SIG-M5 treated with dmso at 0.1 percent for 504 hours (cell line): ENCODE measurements at regions not wholly inside any gene's neighbourhood (a gene's known extent, or its start where the extent isn't known, plus 50 kb on each side); places are given as distances from the start of the nearest gene placed in this dataset.
"Not testable (repeated sequence)": the region's sequence is repeated elsewhere in the genome, so short reads cannot be mapped to it uniquely, and the experiment has no call there.

Experiments
- DNase-seq: peaks from one replicate; lab custom pipeline; 2025; ENCODE audit not compliant: unreplicated experiment; lab: John Stamatoyannopoulos, UW

DNA sequence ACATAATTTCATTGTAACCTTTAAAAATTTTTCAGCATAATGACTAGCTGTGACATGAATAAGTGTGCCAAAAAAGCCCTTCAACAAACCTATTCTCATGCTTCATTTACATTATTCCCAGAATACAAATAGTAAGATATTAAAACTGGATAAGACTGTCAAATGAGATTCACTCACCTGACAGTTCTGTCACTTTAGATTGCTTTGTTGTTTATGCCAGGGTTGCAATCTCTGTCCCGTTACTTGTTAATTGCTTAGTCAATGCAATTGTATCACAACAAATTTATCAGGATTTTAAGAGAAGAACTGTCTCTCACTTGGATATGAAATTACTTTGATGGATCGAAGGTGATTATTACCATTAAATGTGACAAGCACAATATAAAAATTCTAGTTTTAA is 616.0 kb upstream of the IGFBP7 start:
- DNase-seq, result no peak

DNA sequence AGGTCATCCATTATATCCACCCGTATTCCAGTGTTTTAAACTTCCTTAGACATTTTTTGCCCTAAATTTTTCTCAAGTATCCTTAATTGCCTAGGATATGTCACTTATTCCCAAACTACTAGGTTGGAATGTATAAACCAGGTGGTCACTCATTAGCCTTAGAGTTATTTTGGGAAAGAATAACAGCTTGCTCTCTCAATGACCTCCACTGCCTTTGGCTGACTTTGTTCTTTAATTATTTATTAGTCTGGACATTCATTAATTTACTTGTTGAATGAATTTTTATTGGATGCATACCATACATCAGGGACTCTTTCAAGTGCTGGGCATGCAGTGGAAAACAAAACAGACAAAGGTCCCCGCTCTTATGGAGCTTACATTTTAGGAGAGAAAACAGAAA is 609.3 kb upstream of the IGFBP7 start:
- DNase-seq, result no peak

DNA sequence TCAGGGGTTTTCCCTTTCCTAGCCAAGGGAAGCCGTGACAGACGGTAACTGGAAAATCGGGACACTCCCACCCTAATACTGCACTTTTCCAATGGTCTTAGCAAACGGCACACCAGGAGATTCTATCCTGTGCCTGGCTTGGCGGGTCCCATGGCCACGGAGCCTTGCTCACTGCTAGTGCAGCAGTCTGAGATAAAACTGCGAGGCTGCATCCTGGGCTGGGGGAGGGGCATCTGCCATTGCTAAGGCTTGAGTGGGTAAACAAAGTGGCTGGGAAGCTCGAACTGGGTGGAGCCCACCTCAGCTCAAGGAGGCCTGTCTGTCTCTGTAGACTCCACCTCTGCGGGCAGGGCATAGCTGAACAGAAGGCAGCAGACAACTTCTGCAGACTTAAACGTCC is 604.1 kb upstream of the IGFBP7 start:
- DNase-seq, result not testable (repeated sequence)

DNA sequence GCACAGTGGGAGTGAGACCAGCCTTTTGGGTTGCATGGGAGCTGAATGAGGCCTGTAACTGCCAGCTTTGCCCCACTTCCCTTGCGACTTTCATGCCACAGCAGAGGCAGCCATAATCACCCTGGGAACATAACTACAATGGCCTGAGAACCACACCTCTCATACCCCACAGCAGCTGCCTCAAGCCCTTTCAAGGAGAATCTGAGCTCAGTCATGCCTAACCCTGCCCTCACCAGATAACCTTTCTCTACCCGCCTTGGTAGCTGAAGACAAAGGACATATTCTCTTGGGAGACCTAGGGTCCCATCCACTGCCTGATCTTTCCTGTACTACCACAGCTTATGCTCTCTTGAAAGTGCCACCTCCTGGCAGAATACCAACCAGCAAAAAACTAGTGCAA is 599.9 kb upstream of the IGFBP7 start:
- DNase-seq, result no peak

DNA sequence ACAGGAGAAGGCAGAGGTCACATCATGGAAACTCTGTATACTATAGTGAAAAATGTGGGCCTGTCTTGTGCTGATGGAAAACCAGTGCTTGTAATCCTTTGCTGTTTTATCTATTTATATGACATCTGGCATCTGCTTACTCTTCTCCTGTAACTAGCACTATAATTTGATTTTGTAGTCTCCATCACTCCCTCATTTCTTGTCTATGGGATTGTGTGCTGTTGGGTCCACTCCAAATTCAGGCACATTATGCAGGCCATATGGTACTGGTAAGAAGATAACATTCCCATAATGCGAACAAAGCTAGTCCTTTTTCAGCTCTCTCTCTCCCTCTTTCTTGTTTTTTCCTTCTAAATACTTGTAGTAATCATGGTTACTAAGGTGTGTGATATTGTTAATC is 581.2 kb upstream of the IGFBP7 start:
- no peak for DNase-seq

DNA sequence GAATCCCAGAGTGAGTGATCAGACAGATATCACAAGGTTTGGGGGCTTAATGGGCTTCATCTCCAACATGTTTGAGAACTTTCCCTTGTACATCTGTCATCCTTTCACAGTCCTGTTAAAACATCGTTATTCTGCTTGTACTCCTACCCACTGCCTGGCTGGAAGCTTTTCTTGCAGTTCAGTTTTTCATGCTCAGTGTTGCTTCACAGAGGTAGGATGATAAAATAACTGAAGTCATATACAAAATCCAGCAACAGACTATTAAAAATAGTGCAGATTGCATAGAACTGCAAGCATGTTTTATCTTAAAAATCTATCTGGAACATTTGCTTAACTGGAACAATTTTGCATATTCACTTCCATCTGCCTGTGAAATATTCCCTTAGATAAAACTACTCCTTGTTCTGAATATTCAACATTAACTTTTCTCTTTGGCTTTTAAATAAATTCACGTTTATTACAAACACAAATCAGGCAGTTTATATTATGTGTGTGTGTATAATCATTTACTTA is 579.6 kb upstream of the IGFBP7 start:
- DNase-seq, result no peak

DNA sequence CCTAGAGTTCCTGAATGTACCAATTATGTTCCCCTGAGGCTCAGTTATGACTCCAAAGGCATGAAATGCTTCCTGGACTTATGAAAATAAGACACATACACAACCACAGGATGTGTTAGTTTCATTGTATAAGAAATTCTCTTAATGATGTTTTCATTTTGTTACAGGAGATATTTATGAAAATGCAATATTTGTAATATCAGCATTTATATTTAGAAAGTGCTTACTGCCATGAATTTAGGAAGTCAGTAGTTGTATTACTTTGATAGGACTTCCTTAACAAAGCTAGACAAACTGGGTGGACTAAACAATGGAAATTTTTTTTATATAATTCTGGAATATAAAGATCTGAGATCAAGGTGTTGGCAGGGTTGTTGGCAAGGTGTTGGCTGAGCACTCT is 572.1 kb upstream of the IGFBP7 start:
- no peak for DNase-seq

DNA sequence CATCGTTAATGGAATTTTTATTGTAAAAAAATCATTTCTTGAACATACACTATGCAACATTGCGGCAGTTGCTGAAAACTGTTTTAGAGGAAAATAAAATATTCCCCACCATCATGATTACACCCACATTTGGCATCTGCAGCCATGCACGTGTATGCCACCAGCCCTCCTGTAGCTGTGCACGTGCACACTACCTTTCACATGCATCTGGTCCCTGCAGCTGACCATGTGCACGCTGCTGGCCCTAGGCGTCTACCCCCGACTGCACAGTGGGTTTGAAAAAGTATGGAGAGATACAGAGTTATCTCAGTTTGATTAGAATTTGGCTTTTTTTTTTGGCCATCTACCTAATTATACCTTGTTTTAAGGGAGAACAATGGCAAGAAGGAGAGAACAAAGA is 569.8 kb upstream of the IGFBP7 start:
- no peak for DNase-seq

DNA sequence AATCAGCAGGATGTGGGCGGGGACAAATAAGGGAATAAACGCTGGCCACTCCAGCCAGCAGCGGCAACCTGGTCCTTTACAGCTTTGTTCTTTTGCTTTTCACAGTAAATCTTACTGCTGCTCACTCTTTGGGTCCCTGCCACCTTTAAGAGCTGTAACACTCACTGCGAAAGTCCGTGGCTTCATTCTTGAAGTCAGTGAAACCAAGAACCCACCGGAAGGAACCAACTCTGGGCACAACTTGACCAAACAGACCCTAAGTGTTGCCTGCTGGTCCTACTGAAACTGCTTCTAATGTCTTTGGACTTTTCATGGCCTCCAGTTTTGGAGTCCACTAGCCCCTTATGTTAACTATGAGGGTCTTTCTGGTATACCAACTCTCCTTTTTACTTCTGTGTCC is 566.2 kb upstream of the IGFBP7 start:
- DNase-seq, result no peak

DNA sequence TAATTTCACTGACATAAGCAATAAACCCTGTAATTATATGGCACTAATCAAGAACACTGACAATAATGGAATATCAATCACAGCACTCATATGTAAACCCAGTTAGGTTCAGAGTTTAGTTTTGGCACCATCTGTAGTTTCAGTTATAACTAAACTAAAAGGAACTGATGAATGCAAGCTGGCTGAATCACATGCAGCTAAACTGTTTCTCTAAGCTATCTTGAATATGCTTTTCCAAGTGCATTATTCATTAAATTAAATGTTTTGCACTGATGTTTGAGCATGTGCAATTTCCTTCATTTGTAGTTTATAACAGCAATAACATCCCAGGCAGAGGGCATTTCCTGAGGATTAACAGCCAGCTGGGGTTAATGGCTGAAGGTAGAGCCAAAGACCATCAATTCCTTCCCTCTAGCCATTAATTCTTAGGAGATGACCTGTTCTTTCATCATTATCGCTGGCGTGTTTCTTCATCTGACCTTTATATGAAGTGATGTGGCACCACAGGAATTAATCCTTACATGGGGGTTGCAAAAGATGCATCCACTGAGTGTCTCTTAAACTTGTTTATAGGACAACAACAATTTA is 562.8 kb upstream of the IGFBP7 start:
- no peak for DNase-seq

DNA sequence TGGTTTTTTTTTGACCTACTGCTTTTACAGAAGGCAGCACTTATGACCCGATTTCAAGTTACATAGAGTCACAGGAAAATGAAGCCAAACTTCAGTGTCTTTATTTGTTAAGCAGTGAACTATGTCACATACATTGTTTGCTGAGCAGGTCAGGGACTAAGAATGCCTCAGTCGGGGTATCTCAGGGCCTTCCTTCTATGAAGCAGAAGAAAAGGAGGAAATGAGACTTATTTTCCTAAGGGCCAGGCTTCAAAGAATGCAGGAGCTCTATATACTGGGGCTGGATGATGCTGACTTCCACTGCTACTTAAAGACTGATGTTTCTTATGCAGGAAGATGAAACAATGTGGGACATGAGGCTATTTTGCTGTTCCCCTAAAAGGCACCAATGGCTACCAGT is 558.4 kb upstream of the IGFBP7 start:
- DNase-seq, result no peak

DNA sequence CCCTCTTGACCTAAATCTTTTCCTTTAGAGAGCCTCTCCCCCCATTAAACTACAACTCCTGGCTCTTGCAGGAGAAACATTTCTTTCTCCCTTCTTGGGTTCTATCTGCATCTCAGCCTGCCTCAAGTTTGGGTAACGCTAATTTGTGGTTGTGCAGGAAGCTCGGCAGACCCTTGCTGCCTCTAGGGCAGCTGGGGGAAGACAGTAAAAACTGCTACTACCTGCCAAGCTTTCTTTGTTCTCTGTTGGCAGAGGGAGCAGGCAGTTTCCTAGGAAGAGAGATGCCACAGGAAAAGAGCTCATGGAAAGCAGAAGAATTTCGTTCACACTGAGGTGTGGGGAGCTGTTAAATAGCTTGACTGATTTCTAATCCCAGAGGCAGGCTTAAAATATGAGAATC is 555.6 kb upstream of the IGFBP7 start:
- DNase-seq, result no peak

DNA sequence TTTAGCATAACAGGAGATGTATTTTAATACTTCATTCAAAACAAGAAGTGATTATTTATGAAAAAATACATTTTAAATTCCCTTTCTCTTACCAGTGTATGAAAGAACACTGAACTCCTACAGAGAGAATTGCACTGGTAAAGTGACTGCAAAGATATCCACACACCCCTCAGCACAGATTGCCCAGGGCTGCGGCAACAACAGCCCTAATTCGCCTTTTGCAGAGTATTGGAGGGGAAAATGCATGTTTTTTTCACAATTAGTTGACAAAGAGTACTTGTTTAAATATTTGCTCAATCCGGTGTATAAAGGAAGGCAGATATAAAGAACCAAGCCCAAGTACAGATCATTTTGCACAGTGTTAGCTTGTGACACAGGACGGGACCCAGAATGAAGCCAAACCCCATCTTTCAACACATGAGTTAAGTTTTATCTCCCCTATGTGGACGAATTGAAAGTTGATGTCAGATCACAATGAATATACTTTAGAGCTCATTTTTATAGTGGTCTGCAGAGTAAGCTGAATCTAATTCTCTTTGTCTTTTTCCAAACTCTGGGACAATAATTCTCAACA is 551.4 kb upstream of the IGFBP7 start:
- DNase-seq, result no peak

DNA sequence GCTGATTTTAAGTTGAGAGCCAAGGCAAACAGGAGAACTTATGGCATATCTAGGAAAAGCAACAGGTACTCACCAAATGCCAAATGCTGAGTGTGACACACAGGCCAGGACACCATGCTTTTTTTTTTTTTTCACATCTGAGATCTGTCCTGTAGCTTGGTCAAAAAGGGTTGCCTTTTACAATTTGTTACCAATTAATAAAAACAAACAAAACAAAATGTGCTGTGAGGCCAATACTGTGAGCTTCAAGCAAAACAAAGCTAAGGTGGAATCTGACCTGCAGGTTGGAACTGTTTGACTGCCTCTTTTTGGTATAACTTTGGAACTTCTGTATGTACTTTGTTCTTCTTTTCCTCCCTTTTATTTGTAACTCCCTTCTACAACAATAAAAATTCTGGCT is 548.5 kb upstream of the IGFBP7 start:
- DNase-seq, result no peak

DNA sequence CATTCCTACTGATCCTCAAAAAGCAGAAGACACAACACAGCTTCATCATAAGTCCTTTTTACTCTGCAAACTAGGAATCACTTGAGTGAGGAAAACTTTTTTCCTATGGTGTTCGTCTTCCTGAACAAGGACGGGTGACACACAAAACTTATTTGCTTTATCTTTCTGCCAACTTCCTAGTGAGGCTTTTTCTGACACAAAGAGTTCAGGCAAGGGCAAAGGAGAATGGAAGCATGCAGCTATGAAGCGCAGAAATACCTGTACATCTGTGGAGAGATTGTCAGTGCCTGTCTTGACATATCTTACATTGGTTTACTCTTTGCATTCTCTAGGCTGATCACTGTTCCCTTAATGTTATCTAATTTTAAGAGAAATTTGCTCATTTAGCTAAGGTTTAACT is 548.0 kb upstream of the IGFBP7 start:
- no peak for DNase-seq

DNA sequence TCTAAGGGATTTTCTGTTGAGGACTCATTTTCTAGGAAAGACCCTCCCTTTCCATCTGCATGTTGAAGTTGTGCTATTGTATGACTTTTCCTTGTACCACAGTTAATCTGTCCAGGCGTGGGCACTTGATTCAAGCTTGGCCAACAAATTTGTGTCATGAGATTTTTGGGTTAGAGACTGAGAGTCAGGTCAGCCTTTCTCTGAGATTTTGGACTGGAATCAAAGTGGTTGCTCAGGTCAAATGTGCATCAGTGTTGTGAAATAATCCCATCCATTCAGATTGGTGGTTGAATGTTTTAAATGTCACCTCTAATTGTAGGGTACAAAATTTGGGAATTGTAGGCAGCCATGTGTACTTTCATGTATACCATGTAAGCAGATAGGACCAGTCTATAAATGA is 545.2 kb upstream of the IGFBP7 start:
- DNase-seq, result no peak

DNA sequence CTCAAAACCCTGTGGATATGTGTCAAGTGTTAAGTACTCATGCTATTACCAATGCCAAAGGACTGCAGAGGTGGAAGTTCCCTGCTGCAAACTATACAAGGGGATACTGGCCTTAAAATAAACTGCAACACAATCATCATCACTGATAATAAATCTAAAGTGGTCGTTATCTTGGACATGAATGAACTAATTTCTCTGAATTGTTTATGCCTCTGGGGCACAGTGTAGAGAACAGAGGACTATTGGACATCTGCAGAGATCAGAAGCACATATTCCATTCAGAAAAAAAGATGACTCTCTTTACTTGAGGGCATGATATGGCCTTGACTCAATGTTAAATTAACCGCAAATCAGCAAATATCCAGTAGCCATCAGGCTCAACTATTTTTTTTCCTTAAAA is 542.6 kb upstream of the IGFBP7 start:
- no peak for DNase-seq

DNA sequence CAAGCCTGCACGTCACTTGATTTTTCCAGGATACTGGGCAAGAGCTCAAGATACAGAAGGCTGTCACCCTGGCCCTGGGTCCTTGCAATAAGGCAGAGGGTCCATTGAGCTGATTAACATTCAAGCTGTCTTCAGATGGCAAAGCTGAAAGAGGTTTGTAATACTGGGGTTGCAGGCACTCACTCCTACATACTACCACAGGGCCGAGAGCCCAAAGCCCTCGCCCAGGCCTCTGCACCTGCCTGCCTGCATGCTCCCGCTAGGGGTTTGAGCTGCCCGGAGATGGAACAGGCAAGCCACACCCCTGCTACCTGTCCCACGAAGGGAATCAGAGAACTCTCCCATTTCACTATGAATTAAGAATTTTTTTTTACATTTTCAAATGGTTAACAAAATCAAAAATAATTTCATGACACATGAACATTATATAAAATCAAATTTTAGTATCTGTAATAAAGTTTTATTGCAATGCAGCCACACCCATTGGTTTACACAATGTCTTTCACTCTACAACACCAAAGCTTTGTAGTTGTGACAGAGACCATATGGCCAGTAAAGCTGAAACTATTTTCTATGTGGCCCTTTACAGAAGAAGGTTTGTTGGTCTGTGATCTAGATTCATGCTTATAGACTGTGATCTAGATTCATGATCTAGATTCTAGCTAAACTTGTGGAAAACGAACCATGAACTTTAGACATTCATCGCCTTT is 530.4 kb upstream of the IGFBP7 start:
- no peak for DNase-seq

DNA sequence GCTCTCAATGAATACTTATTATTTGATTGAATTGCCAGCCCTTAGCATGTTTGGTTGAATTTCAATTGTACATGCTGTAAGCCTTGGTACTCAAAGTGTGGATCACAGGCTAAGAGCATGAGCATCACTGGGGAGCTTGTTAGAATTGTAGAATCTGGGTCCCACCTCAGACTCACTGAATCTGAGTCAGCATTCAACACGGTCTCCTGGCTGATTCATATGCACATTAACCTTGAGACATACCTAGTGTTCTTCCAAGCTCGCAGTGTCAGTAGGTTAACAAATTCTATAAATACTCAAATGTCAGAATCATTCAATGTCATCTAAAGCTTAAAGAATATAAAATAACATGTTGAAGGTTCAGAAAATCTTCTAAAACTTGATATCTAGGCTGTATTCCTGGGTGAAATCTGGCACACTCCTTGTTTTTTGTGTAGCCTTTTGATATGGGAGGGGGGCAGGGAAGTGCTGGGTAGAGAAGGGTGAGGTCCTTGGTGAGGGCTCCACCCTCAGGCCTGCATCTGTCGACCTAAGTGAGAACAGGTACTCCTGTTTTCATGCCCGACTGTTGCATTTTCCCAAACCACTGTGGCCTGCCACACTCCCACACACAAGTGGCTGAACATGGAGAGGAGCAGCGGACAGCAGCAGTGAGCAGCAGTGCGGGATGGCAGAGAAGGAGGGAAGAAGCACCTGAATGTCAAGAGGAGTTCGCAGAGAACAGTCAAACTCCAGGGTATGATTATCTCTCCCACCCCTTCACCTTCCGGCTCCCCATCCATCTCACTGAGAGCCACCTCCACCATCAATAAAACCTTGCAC is 529.6 kb upstream of the IGFBP7 start:
- no peak for DNase-seq

DNA sequence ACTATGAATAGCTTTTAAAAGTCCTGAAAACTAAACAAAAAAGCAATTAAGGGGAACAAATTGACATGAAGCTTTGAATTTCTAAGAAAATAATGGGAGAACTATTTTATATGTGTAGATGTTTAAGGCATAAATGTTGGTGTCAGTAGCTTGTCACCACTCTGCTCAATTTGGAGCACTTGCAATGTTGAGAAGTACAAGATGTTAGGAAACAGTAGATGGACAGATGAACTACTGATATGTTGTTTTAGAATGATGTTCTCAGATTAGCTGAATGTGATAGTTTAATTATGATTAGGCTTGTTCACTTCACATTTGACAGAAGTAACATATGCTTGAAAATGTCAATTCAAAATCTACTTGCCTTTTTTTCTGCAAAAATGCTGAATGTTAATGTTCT is 525.7 kb upstream of the IGFBP7 start:
- DNase-seq, result no peak

DNA sequence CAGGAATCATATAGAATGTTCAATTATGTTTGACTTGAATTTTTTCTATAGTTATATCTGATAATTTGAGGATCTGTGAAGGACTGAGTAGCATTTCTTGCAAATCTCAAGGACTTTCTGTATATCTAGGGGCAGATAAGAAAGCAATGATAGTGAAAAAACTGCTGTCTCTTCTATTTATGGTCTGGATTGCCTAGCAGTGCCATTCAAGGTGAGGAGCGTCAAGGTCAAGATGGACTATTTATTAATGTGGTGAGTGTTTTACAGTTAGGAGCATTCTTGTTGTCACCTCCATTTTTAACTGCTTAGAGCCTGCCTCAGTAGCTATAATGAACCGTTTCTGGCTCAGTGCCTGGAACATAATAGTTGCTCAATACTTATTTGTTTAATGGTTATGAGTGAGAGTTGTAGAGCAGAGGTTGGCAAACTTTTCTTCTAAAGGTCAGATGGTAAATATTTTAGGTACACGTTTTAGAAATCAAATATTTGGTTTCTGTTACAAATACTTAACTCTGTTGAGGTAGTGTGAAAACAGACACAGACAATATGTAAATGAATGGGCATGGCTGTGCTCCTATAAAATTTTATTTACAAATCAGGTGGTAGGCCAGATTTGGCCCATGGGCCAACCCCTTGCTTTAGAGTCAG is 523.2 kb upstream of the IGFBP7 start:
- DNase-seq, result no peak
